Stimulated activated CD8-positive, alpha-beta memory T cell treated with anti-CD3 and anti-CD28 coated beads, Interleukin-15, amount 100 ng/mL, for 48 hours (primary cell): ENCODE measurements at regions not wholly inside any gene's neighbourhood (a gene's known extent, or its start where the extent isn't known, plus 50 kb on each side); places are given as distances from the start of the nearest gene placed in this dataset.
"Not testable (repeated sequence)": the region's sequence is repeated elsewhere in the genome, so short reads cannot be mapped to it uniquely, and the experiment has no call there.

ENCODE experiments used
- DNase-seq, 2 donors: peaks; one replicate each; pipeline ENCODE4 v3.0.0-alpha.2; 2020; ENCODE audit warnings: low read depth in 2 of 2

GRCh38 chrX:39043838-39044550, 242.7 kb downstream of the MID1IP1 start:
- no peak for DNase-seq

DNA sequence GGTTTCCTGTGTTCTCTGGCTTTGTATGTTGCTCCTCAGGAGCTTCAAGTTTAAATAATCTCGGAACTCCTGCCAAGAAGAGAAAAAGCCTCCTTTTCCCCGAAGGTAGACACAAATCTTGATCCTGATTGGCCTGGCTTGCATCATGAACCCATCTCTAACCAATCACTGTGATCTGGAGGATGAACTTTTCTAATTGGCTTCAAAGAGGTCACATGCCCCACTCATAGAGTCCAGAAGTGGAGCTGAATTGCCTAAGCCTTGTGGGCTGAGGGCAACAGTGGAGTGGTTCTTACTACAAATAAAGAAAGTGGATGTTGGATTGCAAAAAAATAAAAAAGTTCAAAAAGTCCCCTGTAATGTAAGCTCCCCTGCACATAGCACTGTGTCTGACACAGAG, 245.9 kb downstream of the MID1IP1 start:
- DNase-seq: no peak

DNA sequence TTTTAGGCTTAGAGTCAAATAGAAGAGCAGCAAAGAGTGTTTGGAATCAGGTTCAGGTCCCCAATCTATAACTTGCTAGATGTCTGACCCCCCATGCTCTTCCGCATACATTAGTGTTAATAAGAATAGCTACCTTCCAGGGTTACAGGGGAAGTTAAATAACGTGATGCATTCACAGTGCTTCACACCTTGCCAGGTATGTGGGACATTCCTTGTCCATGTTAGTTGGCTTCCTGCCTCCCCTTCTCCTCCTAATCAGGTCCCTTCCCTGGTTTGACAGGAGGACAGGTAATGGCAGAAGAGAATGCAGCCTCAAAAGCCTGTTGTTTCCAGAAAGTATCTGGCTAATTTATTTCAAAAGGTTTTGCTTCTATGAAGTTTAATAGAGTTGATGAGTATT, 248.7 kb downstream of the MID1IP1 start:
- DNase-seq: no peak

GRCh38 chrX:39050427-39050826, 249.2 kb downstream of the MID1IP1 start:
- no peak for DNase-seq

GRCh38 chrX:39052751-39053150, 251.5 kb downstream of the MID1IP1 start:
- no peak for DNase-seq

DNA sequence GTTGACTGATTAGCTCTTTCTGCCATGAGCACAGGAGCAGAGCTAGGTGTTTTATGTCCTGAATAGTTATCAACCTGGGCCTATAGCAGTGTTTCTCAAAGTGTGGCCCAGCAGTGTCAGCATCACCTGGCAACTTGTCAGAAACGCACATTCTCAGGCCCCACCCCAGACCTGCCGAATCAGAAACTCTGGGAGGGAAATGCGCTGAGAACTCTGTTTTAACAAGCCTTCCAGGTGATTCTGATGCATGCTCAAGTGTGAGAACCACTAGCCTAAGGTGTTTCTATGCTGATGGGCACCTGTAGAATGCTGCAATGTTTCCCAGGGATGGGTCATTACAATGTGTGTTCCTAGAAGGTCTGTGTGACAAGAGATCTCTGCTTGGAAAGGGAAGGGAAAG, 257.5 kb downstream of the MID1IP1 start:
- no peak for DNase-seq

DNA sequence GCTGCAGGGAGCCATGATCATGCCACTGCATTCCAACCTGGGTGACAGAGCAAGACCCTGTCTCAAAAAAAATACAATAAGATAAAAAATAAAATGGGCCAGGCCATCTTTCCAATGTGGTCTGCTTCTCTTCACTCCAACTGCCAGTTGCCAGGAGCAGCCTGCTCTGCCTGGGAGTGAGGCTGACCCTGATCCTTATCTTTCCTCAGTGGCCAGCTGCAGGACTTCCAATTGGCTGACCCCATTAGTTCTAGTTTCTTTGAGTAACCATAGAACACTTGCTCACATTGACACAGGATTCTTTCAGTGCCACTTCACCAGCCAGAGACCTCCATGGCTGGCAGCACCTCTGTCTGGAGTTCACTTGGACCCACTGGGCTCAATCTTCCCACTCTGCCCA, 258.6 kb downstream of the MID1IP1 start:
- DNase-seq: no peak

DNA sequence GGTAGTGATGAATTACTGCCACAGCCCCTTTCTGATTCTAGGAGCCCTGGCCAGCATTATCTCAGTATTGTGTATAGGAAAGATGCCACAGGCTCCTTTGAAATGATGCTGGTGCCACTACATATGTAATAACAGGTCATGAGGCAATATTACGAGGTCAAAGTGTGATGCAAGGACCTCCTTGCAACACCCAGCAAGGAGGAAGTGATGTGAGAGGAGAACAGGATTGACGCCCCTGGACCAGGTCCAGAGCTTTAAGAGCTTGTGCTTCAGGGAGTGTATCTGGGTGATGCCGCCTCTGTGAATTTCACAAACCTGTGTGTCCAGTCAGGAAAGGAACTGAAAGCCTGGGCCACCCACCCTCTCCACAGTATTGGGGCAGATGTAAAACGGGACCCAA, 261.8 kb downstream of the MID1IP1 start:
- no peak for DNase-seq

DNA sequence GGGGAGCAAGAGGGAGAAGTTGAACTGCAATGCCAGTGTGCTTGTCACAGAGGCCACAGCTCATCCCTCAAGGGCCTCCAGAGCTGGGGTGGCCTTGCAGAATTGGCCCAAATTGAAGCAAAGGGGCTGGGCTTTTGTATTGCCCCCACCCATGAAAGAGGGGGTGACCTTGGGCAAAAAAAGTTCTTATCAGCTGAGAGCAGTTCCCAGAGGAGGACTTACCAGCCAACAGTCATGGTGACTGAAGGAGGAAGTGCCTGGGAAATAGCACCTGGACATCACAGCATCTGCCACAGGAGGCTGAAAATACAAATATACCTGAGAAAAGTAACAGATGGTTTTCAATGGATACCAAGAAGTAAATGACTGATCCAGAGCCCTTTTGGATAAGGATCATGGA, 262.4 kb downstream of the MID1IP1 start:
- DNase-seq: no peak

DNA sequence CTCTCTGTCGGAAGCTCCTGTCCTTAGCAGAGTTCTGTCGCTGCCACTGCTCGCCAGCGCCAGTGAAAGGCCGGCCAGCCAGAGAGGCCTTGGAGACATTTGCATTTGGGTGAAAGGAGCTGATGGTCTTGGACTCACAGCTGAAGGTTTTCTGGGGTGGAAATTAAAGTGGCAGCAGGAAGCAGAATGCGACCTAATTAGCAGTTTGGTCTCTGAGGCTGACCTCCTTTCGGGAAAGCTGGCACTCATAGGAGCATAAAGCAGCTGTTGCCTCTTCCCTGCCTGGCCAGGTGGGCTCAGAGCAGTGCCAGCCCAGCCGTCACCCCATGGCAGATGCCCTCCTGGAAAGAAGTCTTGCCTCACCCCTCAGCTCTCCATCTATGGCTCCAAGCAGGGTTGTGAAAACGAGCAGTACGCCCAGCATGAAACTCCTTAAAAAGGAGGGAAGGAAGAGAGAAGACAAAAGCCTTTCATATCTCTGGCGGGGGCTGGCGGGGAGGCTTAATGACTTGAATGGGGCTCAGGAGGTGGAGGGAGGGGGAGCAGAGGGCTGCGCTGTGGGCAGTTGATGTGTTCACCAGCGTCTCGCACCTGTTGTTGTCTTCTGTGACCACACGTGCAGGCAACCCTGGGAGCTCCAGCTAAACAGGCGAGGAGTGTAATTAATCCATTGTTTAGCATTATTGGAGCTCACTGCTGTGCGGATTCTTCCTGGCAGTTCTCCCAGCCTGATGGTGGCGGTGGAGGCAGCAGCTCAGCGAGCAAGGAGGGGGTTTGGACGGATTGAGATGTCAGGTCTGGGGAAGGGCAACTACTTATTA, 264.0 kb downstream of the MID1IP1 start:
- no peak for DNase-seq

- no peak for DNase-seq
Observed at GRCh38 chrX:39067866-39068265, 266.6 kb downstream of the MID1IP1 start.

- not testable (repeated sequence) for DNase-seq
Observed at GRCh38 chrX:39068634-39069033, 267.4 kb downstream of the MID1IP1 start.

DNA sequence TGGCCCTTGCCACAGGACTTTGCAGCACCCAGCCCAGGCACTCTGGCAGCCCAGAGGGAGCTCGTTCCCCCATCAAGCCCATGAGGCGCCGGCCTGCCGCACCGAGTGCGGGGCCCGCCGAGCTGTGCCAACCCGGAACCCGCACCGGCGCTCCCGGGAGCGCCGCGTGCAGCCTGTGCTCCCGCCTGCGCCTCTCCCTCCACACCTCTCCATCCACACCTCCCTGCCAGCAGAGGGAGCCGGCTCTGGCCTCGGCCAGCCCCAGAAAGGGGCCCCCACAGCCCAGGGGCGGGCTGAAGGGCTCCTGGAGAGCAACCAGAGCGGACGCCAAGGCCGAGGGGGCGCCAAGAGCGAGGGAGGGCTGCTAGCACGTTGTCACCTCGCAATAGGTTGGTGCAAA, 268.8 kb downstream of the MID1IP1 start:
- DNase-seq: no peak

DNA sequence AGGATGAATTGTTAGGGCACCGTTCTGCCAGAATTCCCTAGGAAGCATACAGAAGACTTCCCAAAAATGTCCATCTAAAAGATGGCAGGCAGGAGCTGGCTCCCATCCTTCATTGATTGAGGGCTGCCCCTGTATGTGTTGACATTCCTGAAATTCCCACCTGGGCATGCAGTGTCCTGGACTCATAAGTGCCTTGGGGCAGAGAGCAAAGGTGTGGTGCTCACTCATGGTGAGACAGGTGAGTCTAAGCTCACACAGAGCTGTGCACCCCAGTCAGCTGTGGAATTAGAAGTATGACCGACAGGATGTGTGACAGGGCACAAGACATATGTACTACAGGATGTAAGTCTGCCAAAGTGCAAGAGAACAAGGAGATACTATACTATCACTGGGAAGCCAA, 271.9 kb downstream of the MID1IP1 start:
- no peak for DNase-seq

GRCh38 chrX:39096599-39096998, 295.3 kb downstream of the MID1IP1 start:
- DNase-seq: no peak

GRCh38 chrX:39104745-39105144, 303.5 kb downstream of the MID1IP1 start:
- no peak for DNase-seq

- no peak for DNase-seq
Observed at GRCh38 chrX:39112143-39112542, 310.9 kb downstream of the MID1IP1 start.

GRCh38 chrX:39115166-39115565, 313.9 kb downstream of the MID1IP1 start:
- DNase-seq: no peak

DNA sequence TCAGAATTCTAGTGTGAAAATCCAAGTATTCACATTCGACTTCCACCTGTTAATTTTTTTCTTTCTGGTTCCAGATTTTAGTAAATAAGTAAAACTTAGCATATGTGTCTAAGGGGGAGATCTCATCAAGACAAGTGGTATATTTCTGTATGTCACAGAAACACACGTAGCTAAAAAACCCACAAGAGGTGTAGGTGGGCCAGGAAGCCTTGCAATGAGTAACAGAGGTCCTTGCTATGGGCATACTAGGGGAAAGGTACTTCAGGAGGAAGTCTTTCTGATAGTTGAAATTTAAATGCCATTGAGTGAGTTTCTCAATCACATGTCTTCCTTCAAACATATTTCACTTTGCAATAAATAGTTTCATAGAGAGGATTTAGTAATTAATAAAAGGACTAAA, 315.8 kb downstream of the MID1IP1 start:
- no peak for DNase-seq

GRCh38 chrX:39121903-39122302, 320.6 kb downstream of the MID1IP1 start:
- DNase-seq: no peak

DNA sequence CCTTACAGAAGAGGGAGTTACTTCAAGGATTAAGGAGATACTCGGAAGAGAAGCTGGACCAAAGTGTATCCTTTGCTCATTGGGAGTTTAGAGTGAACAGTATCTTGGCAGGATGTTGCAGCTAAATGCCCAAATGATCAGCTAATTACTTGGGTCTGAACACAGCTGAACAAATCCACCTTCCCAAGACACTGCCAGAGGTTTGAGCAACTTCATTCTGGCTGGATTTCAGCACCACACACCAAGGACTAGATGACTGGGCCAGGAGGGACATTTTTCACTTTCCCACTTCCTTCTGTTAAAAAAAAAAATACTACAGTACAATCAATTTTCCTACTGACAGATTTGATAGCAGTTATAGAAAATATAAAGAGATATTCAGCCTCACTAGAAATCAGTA, 324.6 kb downstream of the MID1IP1 start:
- DNase-seq: no peak

DNA sequence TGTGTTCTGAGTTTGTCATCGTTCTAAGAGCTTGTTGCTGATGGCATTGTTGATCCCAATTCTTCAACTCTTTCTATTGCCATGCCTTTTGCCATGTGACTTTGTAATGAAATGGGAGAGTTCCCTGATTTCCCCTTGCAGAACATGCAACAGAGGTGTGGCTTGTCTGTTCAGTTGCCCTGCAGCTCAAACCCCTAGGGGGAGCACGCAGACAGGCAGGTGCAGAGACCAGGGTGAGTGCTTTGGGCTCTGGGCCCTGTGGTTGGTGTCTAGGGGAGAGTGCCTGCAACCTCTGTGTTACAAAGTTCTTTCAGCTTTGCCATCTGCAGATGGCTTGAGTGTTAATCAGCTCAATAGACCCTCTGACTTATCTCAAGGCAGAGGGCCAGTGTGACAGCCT, 332.7 kb downstream of the MID1IP1 start:
- no peak for DNase-seq

DNA sequence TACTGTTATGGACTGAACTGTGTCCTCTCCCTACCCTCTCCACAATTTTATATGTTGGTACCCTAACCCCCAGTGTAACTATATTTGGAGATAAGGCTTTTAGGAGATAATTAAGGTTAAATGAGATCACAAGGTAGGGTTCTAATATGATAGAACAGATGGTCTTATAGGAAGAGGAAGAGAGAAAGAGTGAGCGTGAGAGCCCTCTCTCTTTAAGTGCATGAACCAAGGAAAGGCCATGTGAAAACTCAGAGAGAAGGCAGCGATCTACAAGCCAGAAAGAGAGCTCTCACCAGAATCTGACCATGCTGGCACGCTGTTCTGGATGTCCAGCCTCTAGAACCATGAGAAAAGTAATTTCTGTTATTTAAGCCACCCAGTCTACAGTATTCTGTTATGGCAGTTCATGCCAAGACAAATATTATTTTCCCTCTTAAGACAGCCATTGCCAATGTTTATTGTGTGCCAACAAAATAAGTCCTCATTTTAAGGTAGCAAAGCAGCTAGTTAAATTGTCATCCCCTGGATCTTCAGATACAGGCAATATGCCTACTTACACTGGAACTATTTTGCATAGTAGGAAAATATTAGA, 336.2 kb downstream of the MID1IP1 start:
- no peak for DNase-seq
